ENCODE measurements at regions not wholly inside any gene's neighbourhood (a gene's known extent, or its start where the extent isn't known, plus 50 kb on each side); places are given as distances from the start of the nearest gene placed in this dataset. TPM values are rescaled to one million over a fixed set of nuclear protein-coding genes. Genes with fewer than 3 reads are reported as not detected.
"Not testable (repeated sequence)": the region's sequence is repeated elsewhere in the genome, so short reads cannot be mapped to it uniquely, and the experiment has no call there.

GRCh38 chr15:79154483-79155135, 64.0 kb upstream of the RASGRF1 start:
- ChIA-PET POLR2A (no interaction called here), CTCF (no interaction called here)
- Histone ChIP-seq H3K36me3 (ENCODE audit: control insufficient read depth, insufficient read depth, low read length) (no peaks in the 10 kb centered on the region), H3K4me3 (ENCODE audit: low read depth, low read length) (no peak overlapping the region), H3K27me3 (ENCODE audit: control insufficient read depth, insufficient read depth, low read length) (no peaks in the 10 kb centered on the region)
- TF ChIP-seq CTCF (IDR thresholded peaks at IDR 0.05; ENCODE audit: insufficient read depth, low read depth, low read length) = no peak
- no peak for DNase-seq (ENCODE audit: low read depth)

DNA sequence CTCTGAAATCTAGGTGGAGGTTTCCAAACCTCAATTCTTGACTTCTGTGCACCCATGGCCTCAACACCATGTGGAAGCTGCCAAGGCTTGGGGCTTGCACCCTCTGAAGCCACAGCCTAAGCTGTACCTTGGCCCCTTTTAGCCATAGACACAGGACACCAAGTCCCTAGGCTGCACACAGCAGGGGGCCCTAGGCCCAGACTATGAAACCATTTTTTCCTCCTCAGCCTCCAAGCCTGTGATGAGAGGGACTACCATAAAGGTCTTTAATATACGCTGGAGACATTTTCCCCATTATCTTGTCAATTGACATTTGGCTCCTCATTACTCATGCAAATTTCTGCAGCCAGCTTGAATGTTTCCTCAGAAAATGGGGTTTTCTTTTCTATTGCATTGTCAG, 53.7 kb upstream of the RASGRF1 start:
- H3K27me3 ChIP-seq (ENCODE audit: control insufficient read depth, insufficient read depth, low read length); H3K4me3 ChIP-seq (ENCODE audit: low read depth, low read length); H3K36me3 ChIP-seq (ENCODE audit: control insufficient read depth, insufficient read depth, low read length); POLR2A ChIA-PET; CTCF ChIA-PET; DNase-seq (ENCODE audit: low read depth): not testable (repeated sequence)

DNA sequence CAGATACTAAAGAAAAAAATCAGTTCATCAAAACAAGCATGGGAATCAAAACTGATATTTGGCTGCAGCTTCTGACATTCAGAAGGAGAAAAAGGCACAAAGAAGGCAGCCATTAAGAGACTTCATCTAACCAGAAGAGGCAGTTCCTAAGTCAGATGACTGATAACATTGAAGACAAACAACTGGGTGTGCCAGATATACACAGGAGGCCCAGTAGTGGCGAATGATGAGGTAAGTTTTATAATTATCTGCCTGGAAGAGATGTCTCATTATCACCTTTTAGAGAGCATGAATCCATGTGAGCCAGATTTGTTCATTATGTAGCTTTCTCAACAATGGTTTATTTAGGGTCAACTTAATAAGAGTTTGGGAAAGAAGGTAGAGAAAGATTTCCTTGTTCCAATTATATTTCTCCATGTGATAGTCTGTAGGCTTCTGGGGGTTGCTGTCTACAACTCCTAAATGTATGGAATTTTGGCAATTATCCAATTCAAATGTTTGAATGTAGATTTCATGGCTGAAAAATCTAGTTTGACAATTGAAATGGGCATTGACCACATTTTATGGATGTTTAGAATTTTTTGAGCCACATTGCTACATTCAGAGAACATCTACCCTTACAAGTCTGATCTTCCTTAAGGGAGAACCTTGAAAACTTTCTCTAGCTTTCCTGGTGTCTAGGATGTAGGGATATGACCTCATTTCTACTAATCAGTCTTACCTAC, 50.4 kb upstream of the RASGRF1 start:
- ChIA-PET CTCF (no interaction called here), POLR2A (no interaction called here)
- TF ChIP-seq CTCF (IDR thresholded peaks at IDR 0.05; ENCODE audit: insufficient read depth, low read depth, low read length) = no peak
- Histone ChIP-seq H3K36me3 (ENCODE audit: control insufficient read depth, insufficient read depth, low read length) (no peaks in the 10 kb centered on the region), H3K4me3 (ENCODE audit: low read depth, low read length) (no peak overlapping the region), H3K27me3 (ENCODE audit: control insufficient read depth, insufficient read depth, low read length) (no peaks in the 10 kb centered on the region)
- no peak for DNase-seq (ENCODE audit: low read depth)

Small RNA genes lying in the stretch of these regions (small RNA-seq; reads per million reads assigned to genes)
- not detected for gene MIR184 (ENCODE audit: insufficient read length, low read depth, low replicate concordance)

Data from BJ (cell line).